GM21528 (cell line): ENCODE measurements at regions not wholly inside any gene's neighbourhood (a gene's known extent, or its start where the extent isn't known, plus 50 kb on each side); places are given as distances from the start of the nearest gene placed in this dataset.
A peak's percentile ranks its signal among the peaks of the same experiment; 100 is the strongest.
"Not testable (repeated sequence)": the region's sequence is repeated elsewhere in the genome, so short reads cannot be mapped to it uniquely, and the experiment has no call there.

ENCODE experiments used
- ATAC-seq: cut with Tn5 transposase; IDR thresholded peaks from one replicate; pipeline ENCODE4 v1.9.1; 2021; ENCODE audit warnings: mild to moderate bottlenecking, moderate library complexity; ENCODE audit not compliant: unreplicated experiment, low FRiP score

DNA sequence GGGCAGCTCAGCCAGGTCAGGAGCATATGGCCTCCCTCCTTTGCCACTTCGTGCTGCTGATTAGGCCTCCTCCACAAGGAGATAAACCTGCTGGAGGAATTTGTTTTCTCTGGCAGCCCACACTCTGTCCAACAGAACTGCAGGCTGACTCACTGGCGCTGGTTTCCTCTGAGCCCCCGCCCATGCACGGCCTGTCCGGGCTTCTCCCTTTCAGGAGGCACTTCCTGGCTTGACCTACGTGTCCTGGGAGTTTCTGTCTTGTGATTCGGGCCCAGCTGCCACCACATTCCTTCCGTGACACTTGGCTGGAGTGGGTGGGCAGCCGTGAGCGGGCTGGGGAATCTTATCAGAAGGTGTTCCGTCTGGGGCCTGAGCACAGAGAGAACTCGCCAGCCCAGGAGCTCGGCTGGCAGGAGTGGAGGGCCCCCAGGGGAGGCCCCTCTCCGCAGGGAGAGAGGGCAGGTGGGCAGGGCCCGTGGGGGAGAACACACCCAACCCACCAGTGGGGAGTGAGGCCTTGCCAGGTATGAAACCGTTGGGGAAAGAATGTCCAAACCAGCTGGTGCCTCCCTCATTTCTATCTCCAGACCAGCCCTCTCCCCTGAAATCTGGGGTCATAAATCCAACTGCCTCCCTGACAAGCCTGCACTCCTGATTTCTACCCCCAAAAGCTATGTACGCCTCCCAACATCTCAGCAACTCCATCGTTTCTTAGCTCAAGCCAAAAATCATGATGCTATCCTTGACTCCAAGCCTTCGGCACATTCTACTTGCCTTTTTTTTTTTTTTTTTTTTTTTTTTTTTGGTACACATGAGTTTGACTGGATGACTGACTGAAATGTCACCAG is 110.6 kb upstream of the MEF2A start:
- no peak for ATAC-seq

GRCh38 chr15:99455789-99456160 is 110.0 kb upstream of the MEF2A start:
- no peak for ATAC-seq

- ATAC-seq, result no peak
Measured at GRCh38 chr15:99464137-99464536, 101.6 kb upstream of the MEF2A start.

- no peak for ATAC-seq
Measured at GRCh38 chr15:99466701-99467337, 99.0 kb upstream of the MEF2A start.

DNA sequence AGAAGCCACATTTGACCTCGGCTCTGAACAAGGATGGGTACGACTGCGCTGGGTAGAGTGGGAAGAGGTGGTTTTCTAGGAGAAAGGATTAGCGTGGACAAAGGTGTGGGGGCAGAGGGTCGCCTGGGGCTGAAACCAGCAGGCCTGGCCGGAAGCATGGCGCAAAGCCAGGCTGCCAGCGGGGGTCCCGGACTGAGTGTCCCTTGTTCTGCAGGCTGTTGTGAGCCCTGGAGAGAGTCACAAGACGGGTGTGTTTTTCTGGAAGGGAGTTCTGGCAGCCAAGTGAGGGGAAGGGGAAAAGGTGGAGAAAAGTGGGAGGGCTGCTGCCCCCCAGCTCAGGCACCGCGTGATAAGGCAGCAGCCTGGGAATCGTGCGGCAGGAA is 98.5 kb upstream of the MEF2A start:
- ATAC-seq, result no peak

DNA sequence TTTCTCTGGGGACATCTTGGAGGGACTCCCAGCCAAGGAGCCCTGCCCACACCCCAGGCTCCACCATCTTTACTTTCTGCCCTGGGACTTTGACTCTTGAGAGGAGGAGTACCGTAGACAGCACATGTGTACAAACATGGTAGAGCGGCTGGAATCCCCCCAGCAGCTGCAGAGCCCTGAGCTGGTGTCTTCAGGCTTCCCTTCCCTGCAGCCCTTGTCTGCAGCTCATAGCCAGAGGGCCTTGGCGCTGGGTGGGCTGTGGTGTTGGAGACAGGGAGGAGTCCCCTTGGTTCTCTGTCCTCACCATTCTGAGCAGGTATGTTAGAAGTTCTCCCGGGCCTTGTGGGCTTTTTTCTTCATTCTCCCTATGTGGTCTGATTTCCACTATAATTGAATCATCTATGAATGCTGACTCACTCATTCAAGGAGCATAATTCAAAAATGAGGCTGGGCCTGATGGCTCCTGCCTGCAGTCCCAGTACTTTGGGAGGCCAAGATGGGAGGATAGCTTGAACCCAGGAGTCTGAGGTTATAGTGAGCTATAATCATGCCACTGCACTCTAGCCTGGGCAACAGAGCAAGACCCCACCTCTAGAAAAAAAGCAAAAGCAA is 97.8 kb upstream of the MEF2A start:
- no peak for ATAC-seq

DNA sequence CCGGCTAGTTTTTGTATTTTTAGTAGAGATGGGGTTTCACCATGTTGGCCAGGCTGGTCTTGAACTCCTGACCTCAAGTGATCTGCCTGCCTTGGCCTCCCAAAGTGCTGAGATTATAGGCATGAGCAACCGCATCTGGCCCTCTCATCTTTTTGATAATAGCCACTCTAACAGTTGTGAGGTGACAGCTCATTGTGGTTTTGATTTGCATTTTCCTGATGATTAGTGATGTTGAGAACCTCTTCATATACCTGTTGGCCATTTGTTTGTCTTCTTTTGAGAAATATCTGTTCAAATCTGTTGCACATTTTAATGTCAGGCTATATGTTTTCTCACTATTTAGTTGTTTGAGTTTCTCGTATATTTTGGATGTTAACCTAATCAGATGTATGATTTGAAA is 95.6 kb upstream of the MEF2A start:
- not testable (repeated sequence) for ATAC-seq

GRCh38 chr15:99472416-99473145 is 93.2 kb upstream of the MEF2A start:
- no peak for ATAC-seq

GRCh38 chr15:99473981-99474906 is 91.5 kb upstream of the MEF2A start:
- ATAC-seq, result no peak

GRCh38 chr15:99474909-99475753 is 90.7 kb upstream of the MEF2A start:
- ATAC-seq, result no peak

DNA sequence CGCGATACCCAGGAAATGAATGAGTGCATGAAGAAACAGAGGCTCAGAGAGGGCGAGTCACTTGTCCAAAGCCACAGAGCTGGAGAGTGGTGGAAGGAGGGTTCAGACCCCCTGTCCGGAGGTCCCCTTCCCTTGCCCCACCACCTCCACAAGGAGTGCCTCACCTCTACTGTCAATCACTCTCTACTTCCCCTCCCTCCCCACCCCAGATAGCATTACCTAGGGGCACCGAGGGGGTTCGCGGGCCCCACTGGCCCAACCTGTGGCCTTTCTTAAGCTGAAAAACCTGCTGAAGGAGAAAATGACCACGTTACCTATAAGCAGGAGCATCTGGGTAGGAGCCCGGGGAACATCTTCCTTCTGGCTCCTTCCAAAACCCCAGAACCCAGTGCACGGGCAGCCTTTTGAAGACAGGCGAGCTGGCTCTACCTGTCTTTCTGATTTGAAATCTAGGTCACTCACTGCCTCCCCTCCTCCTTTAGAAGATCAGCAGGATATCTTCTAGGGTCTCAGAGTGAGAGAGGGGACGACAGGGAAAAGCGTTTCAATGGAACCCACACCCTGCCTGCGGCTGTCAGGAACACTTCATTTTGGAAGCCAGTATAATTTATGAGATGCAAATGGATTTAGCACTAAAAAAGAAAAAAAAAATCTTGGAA is 89.9 kb upstream of the MEF2A start:
- ATAC-seq, result no peak

DNA sequence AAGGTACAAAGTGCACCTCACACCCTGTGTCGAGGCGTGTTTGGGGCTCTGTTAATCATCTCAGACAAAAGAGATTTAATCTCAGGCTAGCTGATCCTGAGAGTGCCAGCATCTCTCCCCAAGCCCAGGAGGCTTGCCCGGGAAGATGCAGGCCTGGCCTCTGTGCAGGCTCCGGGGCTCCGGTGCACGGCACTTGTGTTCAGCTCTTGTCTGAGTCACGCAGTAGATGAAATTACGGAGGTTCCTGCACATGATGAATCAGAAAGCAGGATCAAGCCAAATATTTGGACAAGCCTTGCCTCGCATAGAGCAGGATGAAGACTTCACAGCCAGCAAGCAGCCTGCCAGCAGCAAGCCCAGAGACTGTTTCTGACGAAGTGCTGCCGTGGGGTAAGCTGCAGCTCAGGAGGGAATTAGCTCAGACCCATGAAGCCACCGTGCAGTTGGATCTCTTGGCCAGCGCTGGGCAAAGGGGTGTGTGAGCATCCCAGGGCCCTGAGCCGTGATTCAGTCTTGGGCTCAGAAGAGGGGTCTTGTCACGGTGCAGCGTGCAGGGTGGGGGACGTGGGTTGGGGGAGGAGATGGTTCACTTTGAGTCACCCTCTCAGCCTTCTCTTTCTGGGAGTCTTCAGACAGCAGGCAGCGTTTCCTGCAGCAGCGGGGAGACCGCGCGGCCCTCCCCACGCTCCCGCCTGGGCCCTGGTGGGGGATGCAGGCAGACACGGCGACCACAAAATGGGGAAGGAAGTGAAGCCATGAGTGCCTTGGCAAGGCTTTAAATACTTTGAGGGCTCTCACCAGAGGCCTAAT is 89.2 kb upstream of the MEF2A start:
- ATAC-seq, result peak; percentile 59

- ATAC-seq, result no peak
Measured at GRCh38 chr15:99477791-99478471, 87.9 kb upstream of the MEF2A start.

DNA sequence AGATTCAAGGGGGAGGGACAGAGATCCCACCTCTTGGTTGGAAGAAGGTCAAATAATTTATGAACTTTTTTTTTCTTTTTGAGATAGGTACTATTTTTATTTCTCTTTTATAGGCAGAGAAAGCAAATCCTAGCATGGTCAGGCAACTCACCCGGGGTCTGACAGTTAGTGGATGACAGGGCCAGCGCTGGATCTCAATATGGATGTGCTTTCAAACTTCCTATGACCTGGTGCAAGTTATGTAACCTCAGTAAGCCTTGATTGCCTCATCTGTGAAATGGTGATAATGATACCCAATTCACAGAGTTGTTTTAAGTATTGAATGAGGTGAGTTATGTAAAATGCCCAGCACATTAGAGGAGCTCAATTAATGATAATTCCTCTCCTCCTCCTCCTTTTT is 86.8 kb upstream of the MEF2A start:
- no peak for ATAC-seq

DNA sequence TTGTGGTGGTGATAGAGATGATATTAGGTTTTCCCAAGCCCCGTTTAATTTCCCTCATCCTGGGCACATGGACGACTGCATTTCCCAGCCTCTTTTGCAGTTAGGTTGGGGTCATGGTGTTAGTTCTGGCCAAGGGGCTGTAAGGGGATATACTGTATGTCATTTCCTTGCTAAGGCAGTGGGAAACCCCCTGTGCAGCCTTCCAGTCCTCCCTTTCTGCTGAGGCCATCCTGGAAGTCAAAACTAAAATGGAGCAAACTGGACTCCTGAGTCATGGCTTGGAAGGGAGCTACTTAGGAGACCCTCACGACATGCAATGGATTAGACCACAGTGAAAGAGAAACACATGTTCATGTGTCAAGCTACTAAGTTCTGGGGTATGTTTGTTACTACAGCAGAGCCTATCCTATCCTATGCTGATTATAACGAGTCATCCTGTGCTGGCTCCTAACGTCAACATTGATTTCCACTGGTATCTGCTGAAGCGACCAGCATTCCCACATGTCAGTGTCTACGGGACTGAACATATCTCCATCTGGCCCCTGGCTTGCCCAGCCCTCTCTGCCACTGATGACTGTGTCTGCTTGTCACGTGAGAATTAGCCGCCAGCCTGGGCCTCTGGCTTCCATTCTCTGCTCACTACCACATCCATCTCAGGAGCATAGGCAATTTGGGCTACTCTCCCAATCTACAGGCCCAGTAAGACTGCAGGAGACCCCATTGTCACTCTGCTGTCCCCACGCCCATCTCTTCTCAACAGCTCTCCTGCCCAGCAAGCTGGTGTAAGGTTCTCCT is 85.6 kb upstream of the MEF2A start:
- no peak for ATAC-seq

- no peak for ATAC-seq
Measured at GRCh38 chr15:99481113-99481950, 84.5 kb upstream of the MEF2A start.
